ENCODE measurements at regions not wholly inside any gene's neighbourhood (a gene's known extent, or its start where the extent isn't known, plus 50 kb on each side); places are given as distances from the start of the nearest gene placed in this dataset.

GRCh38 chr5:2991884-2992283, 240.4 kb upstream of the IRX2 start:
- Histone ChIP-seq H3K27ac (ENCODE audit: low read depth in 2 of 2, low read length in 2 of 2) (no peak overlapping the region), H3K4me3 (ENCODE audit: low read length in 3 of 3) (no peak overlapping the region), H3K9ac (ENCODE audit: low read length in 3 of 3) (no peak overlapping the region), H3K9me3 (ENCODE audit: control insufficient read depth in 2 of 3, insufficient read depth in 1 of 3, low read length in 3 of 3) (no peaks in the 10 kb centered on the region), H3K27me3 (ENCODE audit: control insufficient read depth, insufficient read depth, low read length) (no peaks in the 10 kb centered on the region), H3K4me1 (ENCODE audit: control insufficient read depth in 2 of 3, insufficient read depth in 2 of 3, low read depth in 1 of 3, low read length in 3 of 3) (no peaks in the 10 kb centered on the region), H3K36me3 (ENCODE audit: control insufficient read depth in 2 of 3, insufficient read depth in 3 of 3, low read length in 3 of 3) (no peaks in the 10 kb centered on the region)
- no peak for FAIRE-seq
- no peak for DNase-seq
- intact Hi-C loops (cut with DNase I), result no loop called here
- no peak for TF ChIP-seq CTCF (IDR thresholded peaks at IDR 0.05; ENCODE audit: borderline replicate concordance, extremely low read depth, insufficient read depth)

- no peak for TF ChIP-seq CTCF (IDR thresholded peaks at IDR 0.05; ENCODE audit: borderline replicate concordance, extremely low read depth, insufficient read depth)
- no peaks in the 10 kb centered on the region for H3K4me1 ChIP-seq (ENCODE audit: control insufficient read depth in 2 of 3, insufficient read depth in 2 of 3, low read depth in 1 of 3, low read length in 3 of 3)
- H3K27me3 ChIP-seq (ENCODE audit: control insufficient read depth, insufficient read depth, low read length), result no peaks in the 10 kb centered on the region
- no peak for DNase-seq
- intact Hi-C loops (cut with DNase I), result no loop called here
- no peak overlapping the region for H3K4me3 ChIP-seq (ENCODE audit: low read length in 3 of 3)
- no peak for FAIRE-seq
- H3K9me3 ChIP-seq (ENCODE audit: control insufficient read depth in 2 of 3, insufficient read depth in 1 of 3, low read length in 3 of 3), result no peaks in the 10 kb centered on the region
- H3K9ac ChIP-seq (ENCODE audit: low read length in 3 of 3), result no peak overlapping the region
- H3K36me3 ChIP-seq (ENCODE audit: control insufficient read depth in 2 of 3, insufficient read depth in 3 of 3, low read length in 3 of 3), result no peaks in the 10 kb centered on the region
- H3K27ac ChIP-seq (ENCODE audit: low read depth in 2 of 2, low read length in 2 of 2), result no peak overlapping the region
These were observed 238.0 kb upstream of the IRX2 start for GRCh38 chr5:2989517-2989916.

- H3K9me3 ChIP-seq (ENCODE audit: control insufficient read depth in 2 of 3, insufficient read depth in 1 of 3, low read length in 3 of 3), result no peaks in the 10 kb centered on the region
- no peak for FAIRE-seq
- H3K9ac ChIP-seq (ENCODE audit: low read length in 3 of 3), result no peak overlapping the region
- no peak for TF ChIP-seq CTCF (IDR thresholded peaks at IDR 0.05; ENCODE audit: borderline replicate concordance, extremely low read depth, insufficient read depth)
- H3K27me3 ChIP-seq (ENCODE audit: control insufficient read depth, insufficient read depth, low read length), result no peaks in the 10 kb centered on the region
- no peaks in the 10 kb centered on the region for H3K4me1 ChIP-seq (ENCODE audit: control insufficient read depth in 2 of 3, insufficient read depth in 2 of 3, low read depth in 1 of 3, low read length in 3 of 3)
- intact Hi-C loops (cut with DNase I), result no loop called here
- no peaks in the 10 kb centered on the region for H3K36me3 ChIP-seq (ENCODE audit: control insufficient read depth in 2 of 3, insufficient read depth in 3 of 3, low read length in 3 of 3)
- no peak overlapping the region for H3K27ac ChIP-seq (ENCODE audit: low read depth in 2 of 2, low read length in 2 of 2)
- DNase-seq, result no peak
- no peak overlapping the region for H3K4me3 ChIP-seq (ENCODE audit: low read length in 3 of 3)
These were observed 234.8 kb upstream of the IRX2 start for GRCh38 chr5:2986301-2986700.

- H3K4me3 ChIP-seq (ENCODE audit: low read length in 3 of 3), result no peak overlapping the region
- no peaks in the 10 kb centered on the region for H3K36me3 ChIP-seq (ENCODE audit: control insufficient read depth in 2 of 3, insufficient read depth in 3 of 3, low read length in 3 of 3)
- H3K9me3 ChIP-seq (ENCODE audit: control insufficient read depth in 2 of 3, insufficient read depth in 1 of 3, low read length in 3 of 3), result no peaks in the 10 kb centered on the region
- TF ChIP-seq CTCF (IDR thresholded peaks at IDR 0.05; ENCODE audit: borderline replicate concordance, extremely low read depth, insufficient read depth), result no peak
- DNase-seq, result no peak
- no peaks in the 10 kb centered on the region for H3K4me1 ChIP-seq (ENCODE audit: control insufficient read depth in 2 of 3, insufficient read depth in 2 of 3, low read depth in 1 of 3, low read length in 3 of 3)
- no peak overlapping the region for H3K9ac ChIP-seq (ENCODE audit: low read length in 3 of 3)
- no peaks in the 10 kb centered on the region for H3K27me3 ChIP-seq (ENCODE audit: control insufficient read depth, insufficient read depth, low read length)
- no peak for FAIRE-seq
- intact Hi-C loops (cut with DNase I), result no loop called here
- H3K27ac ChIP-seq (ENCODE audit: low read depth in 2 of 2, low read length in 2 of 2), result no peak overlapping the region
These were observed 234.2 kb upstream of the IRX2 start for GRCh38 chr5:2985718-2986117.
